HepG2 (cell line): ENCODE measurements at regions not wholly inside any gene's neighbourhood (a gene's known extent, or its start where the extent isn't known, plus 50 kb on each side); places are given as distances from the start of the nearest gene placed in this dataset.

Experiments used
- ATAC-seq: fragments of 200-7000 bp; cut with Tn5 transposase; 3 replicates; pipeline ENCODE4 v1.9.1; 2020; ENCODE audit warnings: mild to moderate bottlenecking, moderate library complexity
- BruUV-seq: library from RNA; stranded (reverse); fragments of 400-500 nt; replicated peaks from 2 replicates; lab custom pipeline; 2021; lab: Mats Ljungman, UMichigan
- CTCF ChIA-PET: fragments of 300-600 bp; formaldehyde crosslinking; extraction: SDS; loops from one replicate; lab custom pipeline; 2021; ENCODE audit warnings: low total read pairs, inconsistent platforms, low intra/inter-chr PET ratio; lab: Yijun Ruan, JAX
- POLR2A ChIA-PET: fragments of 350-600 bp; sonication (Branson Sonifier 250); formaldehyde crosslinking; loops from one replicate; lab custom pipeline; 2020; ENCODE audit warnings: antibody characterized with exemption, inconsistent platforms; lab: Yijun Ruan, JAX
- DNase-seq: peaks from one replicate; pipeline ENCODE4 v3.0.0-alpha.2; 2015; ENCODE audit warnings: low spot score
- FAIRE-seq: peaks from 3 replicates; lab custom pipeline; 2011; peaks lifted over from hg19 to GRCh38; lab: Jason Lieb, UNC
- H2AFZ ChIP-seq: one replicate; pipeline ENCODE4 v1.6.1; 2011; ENCODE audit warnings: low read length, inconsistent platforms
- H3K27ac ChIP-seq: fragments of 300-600 bp; 3 replicates; pipeline ENCODE4 v1.8.0; 2011; ENCODE audit warnings: mixed run types, mild to moderate bottlenecking, mixed read lengths, low read length, inconsistent platforms; ENCODE audit not compliant: insufficient read depth; ENCODE audit errors: extremely low read length
- H3K27me3 ChIP-seq, 2 experiments: fragments of 200-600 bp in 1 of 2; 2 replicates in 1 of 2; 3 replicates in 1 of 2; pipeline versions ENCODE4 v1.6.0 to v1.8.0; 2011; ENCODE audit warnings: low read length in 2 of 2, mild to moderate bottlenecking in 2 of 2, moderate library complexity in 2 of 2, inconsistent platforms in 1 of 2; ENCODE audit not compliant: insufficient read depth in 2 of 2, control insufficient read depth in 1 of 2
- H3K36me3 ChIP-seq, 2 experiments: fragments of 200-600 bp in 1 of 2; replicated peaks in 1 of 2; 2 replicates in 1 of 2; 3 replicates in 1 of 2; pipeline versions ENCODE4 v1.5.1 to v1.8.0; 2011; ENCODE audit warnings: low read length in 2 of 2, inconsistent platforms in 1 of 2; ENCODE audit not compliant: insufficient read depth in 2 of 2, control insufficient read depth in 1 of 2
- H3K4me1 ChIP-seq: 2 replicates; pipeline ENCODE4 v1.5.1; 2012; ENCODE audit warnings: low read length, inconsistent platforms; ENCODE audit not compliant: insufficient read depth
- H3K4me2 ChIP-seq: 2 replicates; pipeline ENCODE4 v1.6.0; 2011; ENCODE audit warnings: low read depth, low read length, inconsistent platforms
- H3K4me3 ChIP-seq, 3 experiments: fragments of 200-600 bp in 1 of 3; sonication (generic), shearing (Covaris generic) in 1 of 3; replicated peaks in 1 of 3; 2 replicates each; pipeline ENCODE4 v1.5.1; 2011 to 2016; ENCODE audit warnings: low read length in 3 of 3, inconsistent platforms in 2 of 3, low read depth in 2 of 3, mild to moderate bottlenecking in 2 of 3, control low read depth in 1 of 3, mixed read lengths in 1 of 3; ENCODE audit not compliant: insufficient read depth in 1 of 3
- H3K79me2 ChIP-seq: one replicate; pipeline ENCODE4 v1.6.1; 2011; ENCODE audit warnings: low read length, inconsistent platforms; ENCODE audit not compliant: insufficient read depth
- H3K9ac ChIP-seq: 2 replicates; pipeline ENCODE4 v1.6.0; 2011; ENCODE audit warnings: mild to moderate bottlenecking, low read depth, low read length, inconsistent platforms; ENCODE audit not compliant: insufficient read depth
- H3K9me3 ChIP-seq: 2 replicates; pipeline ENCODE4 v1.5.1; 2012; ENCODE audit warnings: mild to moderate bottlenecking, low read length
- H4K20me1 ChIP-seq: 2 replicates; pipeline ENCODE4 v1.6.0; 2011; ENCODE audit warnings: inconsistent platforms, mild to moderate bottlenecking, low read length, moderate library complexity; ENCODE audit not compliant: insufficient read depth
- IKZF1 ChIP-seq: fragments of 450-650 bp; IDR thresholded peaks from 2 replicates; pipeline ENCODE4 v1.7.1; 2016
- NCOA2 ChIP-seq: sonication (generic); formaldehyde crosslinking; IDR thresholded peaks from 2 replicates; pipeline ENCODE4 v1.8.0; 2022; ENCODE audit warnings: inconsistent platforms
- ZNF589 ChIP-seq: sonication (generic); formaldehyde crosslinking; conservative IDR thresholded peaks from 2 replicates; pipeline ENCODE4 v1.8.0; 2022; ENCODE audit warnings: mild to moderate bottlenecking, moderate library complexity, missing genetic modification reagents
- WGBS: methylation state at CpG from one replicate; pipeline ENCODE4 v1.1.6; 2017; ENCODE audit warnings: low lambda C conversion rate; 5-methylcytosine and 5-hydroxymethylcytosine counted together
- in situ Hi-C: cut with HindIII; loops from 2 replicates; pipeline ENCODE4 v1.10.0; 2017; ENCODE audit warnings: low pct_unique_long_range_greater_than_20kb; ENCODE audit not compliant: extremely low pct_ligation_motif_present
- intact Hi-C: fragments of 100-400 bp; cut with micrococcal nuclease; formaldehyde crosslinking; loops from one replicate; pipeline ENCODE4 v1.10.0; 2022; ENCODE audit not compliant: unreplicated experiment
- TF ChIP-seq, protein P1 (sequence below): sonication (generic); formaldehyde crosslinking; IDR thresholded peaks from 2 replicates; pipeline ENCODE4 v1.5.1; 2020; ENCODE audit warnings: mild to moderate bottlenecking, moderate library complexity, missing genetic modification reagents
- TF ChIP-seq, protein P2 (sequence below): sonication (generic); formaldehyde crosslinking; IDR thresholded peaks from 2 replicates; pipeline ENCODE4 v1.5.1; 2020; ENCODE audit warnings: missing genetic modification reagents, mild to moderate bottlenecking, borderline replicate concordance

DNA sequence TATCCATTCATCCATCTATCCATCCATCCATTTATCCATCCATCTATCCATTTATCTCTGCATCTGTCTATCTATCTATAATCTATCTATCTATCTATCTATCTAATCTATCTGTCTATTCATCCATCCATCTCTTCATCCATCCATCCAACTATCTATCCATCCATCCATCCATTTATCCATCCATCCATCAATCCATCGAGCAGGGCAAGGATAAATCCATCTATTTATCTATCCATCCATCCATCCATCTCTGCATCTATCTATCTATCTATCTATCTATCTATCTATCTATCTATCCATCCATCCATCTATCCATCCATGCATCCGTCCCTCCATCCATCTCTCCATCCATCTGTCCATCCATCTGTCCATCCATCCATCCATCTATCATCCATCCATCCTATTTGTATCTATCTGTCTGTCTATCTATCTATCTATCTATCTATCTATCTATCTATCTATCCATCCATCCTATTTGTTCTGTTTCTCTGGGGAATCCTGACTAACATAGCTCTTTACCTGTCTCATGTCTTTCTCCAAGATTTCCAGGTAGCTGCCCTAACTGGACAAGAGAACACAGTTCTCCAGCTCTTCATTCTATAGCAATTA lies 198.1 kb downstream of the FOXO1 start:
- no peak for DNase-seq
- no peaks in the 10 kb centered on the region for H4K20me1 ChIP-seq
- H3K27ac ChIP-seq: no peak overlapping the region
- no peaks in the 10 kb centered on the region for H3K79me2 ChIP-seq
- FAIRE-seq: no peak
- H3K4me1 ChIP-seq: peaks cover 26% of the 10 kb centered on the region
- H2AFZ ChIP-seq: no peak overlapping the region
- H3K9ac ChIP-seq: no peak overlapping the region
- TF ChIP-seq, protein P1, sequence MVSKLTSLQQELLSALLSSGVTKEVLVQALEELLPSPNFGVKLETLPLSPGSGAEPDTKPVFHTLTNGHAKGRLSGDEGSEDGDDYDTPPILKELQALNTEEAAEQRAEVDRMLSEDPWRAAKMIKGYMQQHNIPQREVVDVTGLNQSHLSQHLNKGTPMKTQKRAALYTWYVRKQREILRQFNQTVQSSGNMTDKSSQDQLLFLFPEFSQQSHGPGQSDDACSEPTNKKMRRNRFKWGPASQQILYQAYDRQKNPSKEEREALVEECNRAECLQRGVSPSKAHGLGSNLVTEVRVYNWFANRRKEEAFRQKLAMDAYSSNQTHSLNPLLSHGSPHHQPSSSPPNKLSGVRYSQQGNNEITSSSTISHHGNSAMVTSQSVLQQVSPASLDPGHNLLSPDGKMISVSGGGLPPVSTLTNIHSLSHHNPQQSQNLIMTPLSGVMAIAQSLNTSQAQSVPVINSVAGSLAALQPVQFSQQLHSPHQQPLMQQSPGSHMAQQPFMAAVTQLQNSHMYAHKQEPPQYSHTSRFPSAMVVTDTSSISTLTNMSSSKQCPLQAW (CRISPR knock-in tag): no peak
- TF ChIP-seq, protein P2, sequence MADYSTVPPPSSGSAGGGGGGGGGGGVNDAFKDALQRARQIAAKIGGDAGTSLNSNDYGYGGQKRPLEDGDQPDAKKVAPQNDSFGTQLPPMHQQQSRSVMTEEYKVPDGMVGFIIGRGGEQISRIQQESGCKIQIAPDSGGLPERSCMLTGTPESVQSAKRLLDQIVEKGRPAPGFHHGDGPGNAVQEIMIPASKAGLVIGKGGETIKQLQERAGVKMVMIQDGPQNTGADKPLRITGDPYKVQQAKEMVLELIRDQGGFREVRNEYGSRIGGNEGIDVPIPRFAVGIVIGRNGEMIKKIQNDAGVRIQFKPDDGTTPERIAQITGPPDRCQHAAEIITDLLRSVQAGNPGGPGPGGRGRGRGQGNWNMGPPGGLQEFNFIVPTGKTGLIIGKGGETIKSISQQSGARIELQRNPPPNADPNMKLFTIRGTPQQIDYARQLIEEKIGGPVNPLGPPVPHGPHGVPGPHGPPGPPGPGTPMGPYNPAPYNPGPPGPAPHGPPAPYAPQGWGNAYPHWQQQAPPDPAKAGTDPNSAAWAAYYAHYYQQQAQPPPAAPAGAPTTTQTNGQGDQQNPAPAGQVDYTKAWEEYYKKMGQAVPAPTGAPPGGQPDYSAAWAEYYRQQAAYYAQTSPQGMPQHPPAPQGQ: no peak
- TF ChIP-seq NCOA2 (CRISPR knock-in tag) (no peak), ZNF589 (CRISPR knock-in tag) (no peak), IKZF1 (no peak)
- no TSS peak for BruUV-seq
- POLR2A ChIA-PET: no interaction called here
- no peak overlapping the region for H3K4me3 ChIP-seq
- H3K27me3 ChIP-seq: no peaks in the 10 kb centered on the region
- CTCF ChIA-PET: no interaction called here
- H3K9me3 ChIP-seq: no peaks in the 10 kb centered on the region
- H3K4me2 ChIP-seq: no peak overlapping the region
- in situ Hi-C loops (no loop called here), intact Hi-C loops (no loop called here)
- H3K36me3 ChIP-seq: no peaks in the 10 kb centered on the region
- no peak for ATAC-seq
- WGBS: 44% methylated on average over 2 of the region's 2 CpGs
